HUES6 (cell line): ENCODE measurements at regions not wholly inside any gene's neighbourhood (a gene's known extent, or its start where the extent isn't known, plus 50 kb on each side); places are given as distances from the start of the nearest gene placed in this dataset.
A peak's percentile ranks its signal among the peaks of the same experiment; 100 is the strongest.
"Not testable (repeated sequence)": the region's sequence is repeated elsewhere in the genome, so short reads cannot be mapped to it uniquely, and the experiment has no call there.

ENCODE experiments used
- H3K27ac ChIP-seq: 2 replicates; pipeline ENCODE4 v1.7.0; 2013; ENCODE audit warnings: low read depth, mild to moderate bottlenecking, low read length, inconsistent platforms
- H3K27me3 ChIP-seq: 2 replicates; pipeline ENCODE4 v1.6.1; 2013; ENCODE audit warnings: low read length; ENCODE audit not compliant: control insufficient read depth, insufficient read depth
- H3K36me3 ChIP-seq: 2 replicates; pipeline ENCODE4 v1.6.1; 2013; ENCODE audit warnings: low read length; ENCODE audit not compliant: control insufficient read depth, insufficient read depth
- H3K4me1 ChIP-seq: 2 replicates; pipeline ENCODE4 v1.6.1; 2013; ENCODE audit warnings: low read length; ENCODE audit not compliant: control insufficient read depth, insufficient read depth
- H3K4me3 ChIP-seq: 2 replicates; pipeline ENCODE4 v1.5.1; 2013; ENCODE audit warnings: low read depth, low read length
- H3K9ac ChIP-seq: one replicate; pipeline ENCODE4 v1.6.1; 2013; ENCODE audit warnings: mild to moderate bottlenecking, low read length
- H3K9me3 ChIP-seq: 2 replicates; pipeline ENCODE4 v1.6.1; 2013; ENCODE audit warnings: low read depth, low read length; ENCODE audit not compliant: control insufficient read depth, insufficient read depth

GRCh38 chr3:75388486-75389124, 275.5 kb upstream of the FRG2C start:
- not testable (repeated sequence) for H3K9ac ChIP-seq, H3K4me1 ChIP-seq, H3K9me3 ChIP-seq, H3K36me3 ChIP-seq, H3K4me3 ChIP-seq, H3K27me3 ChIP-seq, H3K27ac ChIP-seq

DNA sequence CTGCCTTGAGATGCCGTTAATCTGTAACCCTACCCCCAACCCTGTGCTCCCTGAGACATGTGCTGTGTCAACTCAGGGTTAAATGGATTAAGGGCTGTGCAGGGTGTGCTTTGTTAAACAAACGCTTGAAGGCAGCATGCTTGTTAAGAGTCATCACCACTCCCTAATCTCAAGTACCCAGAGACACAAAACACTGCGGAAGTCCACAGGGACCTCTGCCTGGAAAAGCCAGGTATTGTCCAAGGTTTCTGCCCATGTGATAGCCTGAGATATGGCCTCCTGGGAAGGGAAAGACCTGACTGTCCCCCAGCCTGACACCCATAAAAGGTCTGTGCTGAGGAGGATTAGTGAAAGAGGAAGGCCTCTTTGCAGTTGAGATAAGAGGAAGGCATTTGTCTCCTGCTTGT, 270.8 kb upstream of the FRG2C start:
- H3K4me3 ChIP-seq, H3K27ac ChIP-seq, H3K4me1 ChIP-seq, H3K9ac ChIP-seq, H3K27me3 ChIP-seq, H3K9me3 ChIP-seq, H3K36me3 ChIP-seq: not testable (repeated sequence)

GRCh38 chr3:75394102-75394501, 270.0 kb upstream of the FRG2C start:
- H3K27ac ChIP-seq, H3K9me3 ChIP-seq, H3K27me3 ChIP-seq, H3K36me3 ChIP-seq, H3K4me1 ChIP-seq, H3K9ac ChIP-seq, H3K4me3 ChIP-seq: not testable (repeated sequence)

- peak overlapping the region; percentile 24 for H3K9ac ChIP-seq
- H3K9me3 ChIP-seq, H3K4me1 ChIP-seq, H3K27ac ChIP-seq, H3K27me3 ChIP-seq, H3K36me3 ChIP-seq, H3K4me3 ChIP-seq: not testable (repeated sequence)
These were observed 269.4 kb upstream of the FRG2C start for GRCh38 chr3:75394562-75395360.

DNA sequence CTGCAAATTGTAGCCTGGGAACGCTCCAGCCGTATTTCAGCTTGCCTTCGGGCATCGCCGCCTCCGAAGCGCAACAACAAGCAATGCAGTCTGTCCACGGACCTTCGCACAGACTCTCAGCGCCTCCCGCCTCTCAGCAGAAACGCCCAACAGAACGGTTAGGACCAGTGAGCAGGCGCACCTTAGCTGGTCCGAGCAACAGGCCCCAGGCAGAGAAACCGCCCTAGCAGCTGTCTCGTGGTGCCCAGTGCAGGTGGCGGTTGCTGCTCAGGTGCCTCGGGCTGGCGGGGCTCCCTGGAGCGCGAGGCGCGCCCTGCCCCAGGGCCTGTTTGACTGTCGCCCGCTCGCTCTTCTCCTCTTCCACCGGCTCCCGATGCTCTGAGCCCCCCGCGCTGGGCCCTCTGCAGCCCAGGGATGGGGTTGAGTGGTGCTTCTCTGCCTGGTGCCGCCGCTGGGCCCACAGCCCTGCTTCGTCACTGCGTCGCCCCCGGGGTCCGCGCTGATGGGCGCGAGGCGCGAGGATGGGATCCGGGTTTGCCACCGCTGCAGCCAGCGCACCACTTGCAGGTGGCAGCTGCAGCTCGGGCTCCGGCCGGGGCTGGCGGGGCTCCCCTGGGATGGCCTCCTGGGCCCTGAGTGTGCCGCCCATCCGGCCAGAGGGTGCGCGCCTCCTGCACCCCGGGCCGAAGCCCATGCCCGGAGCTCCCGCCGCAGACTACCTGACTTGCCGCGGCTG, 268.4 kb upstream of the FRG2C start:
- no peak overlapping the region for H3K27ac ChIP-seq
- no peaks in the 10 kb centered on the region for H3K4me1 ChIP-seq
- H3K9ac ChIP-seq: no peak overlapping the region
- H3K4me3 ChIP-seq: no peak overlapping the region
- H3K27me3 ChIP-seq: no peaks in the 10 kb centered on the region
- no peaks in the 10 kb centered on the region for H3K36me3 ChIP-seq
- H3K9me3 ChIP-seq: no peaks in the 10 kb centered on the region

DNA sequence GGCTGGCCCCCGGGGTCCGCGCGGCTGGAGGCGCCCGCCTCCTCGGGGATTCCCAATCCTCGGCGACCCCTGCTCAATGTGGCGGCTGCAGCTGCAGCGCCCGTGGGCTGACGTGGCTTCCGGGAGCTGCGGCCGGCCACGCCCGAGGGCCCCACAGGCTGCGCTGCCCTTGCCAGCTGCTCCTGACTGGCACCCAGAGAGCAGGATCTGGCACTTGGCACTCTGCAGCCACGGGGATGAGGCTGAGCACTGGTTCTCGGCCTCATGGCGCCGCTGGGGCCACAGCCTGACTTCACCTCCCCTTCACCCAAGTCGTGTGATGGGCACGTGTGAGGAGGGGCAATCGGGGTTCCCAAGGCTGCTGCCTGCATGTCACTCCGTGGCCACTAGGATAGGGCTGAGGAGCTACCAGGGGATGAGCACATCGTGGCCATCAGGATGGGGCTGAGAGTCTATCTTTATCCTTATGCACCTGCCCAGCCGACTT, 267.8 kb upstream of the FRG2C start:
- Histone ChIP-seq H3K27me3 (no peaks in the 10 kb centered on the region), H3K4me1 (no peaks in the 10 kb centered on the region), H3K36me3 (no peaks in the 10 kb centered on the region), H3K4me3 (no peak overlapping the region), H3K9me3 (no peaks in the 10 kb centered on the region), H3K9ac (no peak overlapping the region), H3K27ac (no peak overlapping the region)

GRCh38 chr3:75397486-75397885, 266.6 kb upstream of the FRG2C start:
- not testable (repeated sequence) for H3K4me1 ChIP-seq, H3K27me3 ChIP-seq, H3K36me3 ChIP-seq, H3K4me3 ChIP-seq, H3K27ac ChIP-seq, H3K9me3 ChIP-seq, H3K9ac ChIP-seq

DNA sequence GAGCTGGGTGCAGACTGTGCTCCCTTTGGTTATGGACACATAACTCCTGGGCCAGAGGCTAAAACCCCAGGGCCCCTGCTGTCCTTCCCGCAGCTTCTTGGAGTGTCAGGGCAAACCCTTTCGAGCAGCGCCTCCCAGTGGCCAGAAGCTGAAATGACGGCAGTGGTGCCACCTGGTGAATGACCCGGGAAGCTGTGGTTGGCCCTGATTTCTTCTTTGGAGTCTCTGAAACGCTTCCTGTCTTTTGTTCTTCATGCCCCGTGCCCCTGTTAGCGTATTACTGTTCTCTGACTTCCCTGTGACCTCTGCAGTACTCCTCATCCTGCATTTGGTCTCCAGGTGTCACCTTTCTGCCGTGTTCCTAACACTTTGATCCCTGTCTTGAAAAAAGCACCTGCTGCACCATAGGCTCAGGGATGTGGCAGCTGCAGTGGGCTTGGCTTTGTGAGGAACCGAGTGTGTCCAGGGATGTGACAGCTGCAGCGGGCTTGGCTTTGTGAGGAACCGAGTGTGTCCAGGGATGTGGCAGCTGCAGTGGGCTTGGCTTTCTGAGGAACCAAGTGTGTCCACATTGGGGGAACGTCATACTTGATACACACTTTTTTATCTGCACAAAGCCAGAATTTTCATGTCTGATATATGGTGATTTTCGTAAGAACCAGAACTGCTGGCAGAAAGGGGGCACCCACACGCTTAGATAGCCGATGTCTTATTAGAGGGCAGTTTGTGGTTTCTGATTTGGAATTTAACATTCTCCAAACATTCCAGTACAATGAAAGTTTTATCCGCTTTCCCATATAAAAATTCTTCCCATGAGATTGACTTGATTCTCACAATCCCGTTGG, 241.8 kb upstream of the FRG2C start:
- H3K9me3 ChIP-seq, H3K9ac ChIP-seq, H3K27me3 ChIP-seq, H3K36me3 ChIP-seq, H3K4me1 ChIP-seq, H3K4me3 ChIP-seq, H3K27ac ChIP-seq: not testable (repeated sequence)

GRCh38 chr3:75425379-75425778, 238.7 kb upstream of the FRG2C start:
- not testable (repeated sequence) for H3K9ac ChIP-seq, H3K4me3 ChIP-seq, H3K27me3 ChIP-seq, H3K4me1 ChIP-seq, H3K27ac ChIP-seq, H3K36me3 ChIP-seq, H3K9me3 ChIP-seq

GRCh38 chr3:75427486-75427885, 236.6 kb upstream of the FRG2C start:
- H3K27me3 ChIP-seq, H3K27ac ChIP-seq, H3K4me1 ChIP-seq, H3K9me3 ChIP-seq, H3K36me3 ChIP-seq, H3K9ac ChIP-seq, H3K4me3 ChIP-seq: not testable (repeated sequence)
